Karpas-422 (cell line): ENCODE measurements at regions not wholly inside any gene's neighbourhood (a gene's known extent, or its start where the extent isn't known, plus 50 kb on each side); places are given as distances from the start of the nearest gene placed in this dataset.
A peak's percentile ranks its signal among the peaks of the same experiment; 100 is the strongest.

Experiments used
- DNase-seq: peaks from one replicate; pipeline ENCODE4 v3.0.0-alpha.2; 2015
- H2AFZ ChIP-seq: fragments of 200-600 bp; sonication (generic); 2 replicates; pipeline ENCODE4 v1.6.1; 2014; ENCODE audit warnings: antibody characterized with exemption, low read length, mixed read lengths
- H3K27ac ChIP-seq: fragments of 200-600 bp; sonication (generic); 2 replicates; pipeline ENCODE4 v1.5.1; 2014; ENCODE audit warnings: mild to moderate bottlenecking, low read length, moderate library complexity
- H3K27me3 ChIP-seq: fragments of 200-600 bp; sonication (generic); 2 replicates; pipeline ENCODE4 v1.6.1; 2014; ENCODE audit warnings: low read length, mixed read lengths
- H3K36me3 ChIP-seq: fragments of 200-600 bp; sonication (generic); 2 replicates; pipeline ENCODE4 v1.6.1; 2014; ENCODE audit warnings: low read length, mixed read lengths; ENCODE audit not compliant: insufficient read depth
- H3K4me1 ChIP-seq: fragments of 200-600 bp; sonication (generic); 2 replicates; pipeline ENCODE4 v1.6.1; 2014; ENCODE audit warnings: mild to moderate bottlenecking, low read length, mixed read lengths
- H3K4me2 ChIP-seq: fragments of 200-600 bp; sonication (generic); 2 replicates; pipeline ENCODE4 v1.6.1; 2014; ENCODE audit warnings: low read length, low read depth, mild to moderate bottlenecking; ENCODE audit not compliant: poor library complexity, severe bottlenecking
- H3K4me3 ChIP-seq: fragments of 200-600 bp; sonication (generic); 2 replicates; pipeline ENCODE4 v1.5.1; 2014; ENCODE audit warnings: mild to moderate bottlenecking, antibody characterized with exemption, low read length, mixed read lengths
- H3K79me2 ChIP-seq: fragments of 200-600 bp; sonication (generic); 2 replicates; pipeline ENCODE4 v1.6.1; 2014; ENCODE audit warnings: mild to moderate bottlenecking, low read length, mixed read lengths
- H3K9ac ChIP-seq: fragments of 200-600 bp; sonication (generic); 2 replicates; pipeline ENCODE4 v1.6.0; 2014; ENCODE audit warnings: low read length
- H3K9me2 ChIP-seq: fragments of 200-600 bp; sonication (generic), shearing (Covaris generic); replicated peaks from 2 replicates; pipeline ENCODE4 v1.6.0; 2014; ENCODE audit warnings: mild to moderate bottlenecking, low read length, moderate library complexity; ENCODE audit not compliant: insufficient read depth
- H3K9me3 ChIP-seq: fragments of 300-700, 200-600 bp; sonication (generic); 2 replicates; pipeline ENCODE4 v1.6.1; 2014; ENCODE audit warnings: low read length, mixed read lengths
- H4K20me1 ChIP-seq: fragments of 200-600 bp; sonication (generic); 2 replicates; pipeline ENCODE4 v1.6.1; 2014; ENCODE audit warnings: mild to moderate bottlenecking, antibody characterized with exemption, low read length, low read depth; ENCODE audit not compliant: insufficient read depth

DNA sequence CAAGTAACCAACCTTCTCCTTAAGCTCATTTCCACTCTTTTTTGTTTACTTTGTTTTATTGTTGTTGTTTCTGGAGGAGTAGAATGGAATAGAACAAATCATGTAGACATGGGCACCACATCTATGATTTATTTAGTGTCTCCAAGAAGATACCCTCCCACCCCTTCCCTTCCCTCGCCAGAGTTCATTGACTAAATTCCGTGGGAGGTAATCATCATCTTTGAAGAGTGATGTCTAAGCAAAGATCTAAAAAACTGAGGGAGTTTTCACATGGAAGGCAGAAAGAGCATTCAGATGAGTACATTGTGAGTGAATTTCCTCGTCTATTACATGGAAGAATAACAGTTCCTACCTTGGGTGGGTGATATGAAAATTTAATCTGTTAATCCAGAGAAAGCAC lies 136.2 kb downstream of the SEC16B start:
- Histone ChIP-seq H4K20me1 (no peaks in the 10 kb centered on the region), H2AFZ (no peak overlapping the region), H3K36me3 (no peaks in the 10 kb centered on the region), H3K27ac (no peak overlapping the region), H3K9me3 (no peaks in the 10 kb centered on the region), H3K9ac (no peak overlapping the region), H3K27me3 (no peaks in the 10 kb centered on the region; the same call in 1 of the 2 replicates), H3K79me2 (no peaks in the 10 kb centered on the region), H3K4me2 (no peak overlapping the region), H3K9me2 (no peaks in the 10 kb centered on the region), H3K4me3 (no peak overlapping the region), H3K4me1 (no peaks in the 10 kb centered on the region)
- no peak for DNase-seq

DNA sequence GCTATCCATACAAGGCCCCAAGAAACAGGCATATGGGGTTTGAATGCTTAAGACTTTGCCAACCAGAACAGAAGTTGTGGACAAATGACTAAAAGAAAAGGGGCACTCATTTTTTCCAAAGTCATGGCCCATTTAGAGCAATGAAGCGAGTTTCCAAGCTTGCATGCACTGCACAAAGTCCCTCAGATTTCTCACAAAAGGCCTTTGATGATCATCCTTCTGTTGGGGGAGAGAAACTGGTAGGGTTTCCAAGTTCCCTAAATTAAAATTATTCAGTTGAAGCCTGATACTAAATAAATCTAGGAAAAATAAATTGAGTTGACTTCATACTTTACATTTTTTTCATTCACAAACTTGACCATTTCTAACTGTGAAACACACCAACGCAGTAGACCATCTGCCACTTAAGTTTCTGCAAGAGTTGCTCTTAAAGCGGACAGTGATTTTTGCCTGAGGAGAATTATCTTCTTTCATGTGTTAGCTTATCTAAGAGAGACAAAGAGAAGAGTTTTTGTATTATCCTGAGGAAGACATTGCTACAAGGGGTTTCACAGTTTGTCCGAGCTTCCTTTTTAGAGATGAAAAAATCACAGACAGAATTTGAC lies 139.2 kb downstream of the SEC16B start:
- H3K27ac ChIP-seq = no peak overlapping the region
- DNase-seq = peak; percentile 27
- no peak overlapping the region for H3K9ac ChIP-seq
- no peak overlapping the region for H2AFZ ChIP-seq
- H3K4me2 ChIP-seq = no peak overlapping the region
- H3K36me3 ChIP-seq = no peaks in the 10 kb centered on the region
- H3K4me3 ChIP-seq = no peak overlapping the region
- no peaks in the 10 kb centered on the region for H3K9me2 ChIP-seq
- H4K20me1 ChIP-seq = no peaks in the 10 kb centered on the region
- no peaks in the 10 kb centered on the region for H3K4me1 ChIP-seq
- no peaks in the 10 kb centered on the region for H3K79me2 ChIP-seq
- no peaks in the 10 kb centered on the region for H3K9me3 ChIP-seq
- no peaks in the 10 kb centered on the region for H3K27me3 ChIP-seq

DNA sequence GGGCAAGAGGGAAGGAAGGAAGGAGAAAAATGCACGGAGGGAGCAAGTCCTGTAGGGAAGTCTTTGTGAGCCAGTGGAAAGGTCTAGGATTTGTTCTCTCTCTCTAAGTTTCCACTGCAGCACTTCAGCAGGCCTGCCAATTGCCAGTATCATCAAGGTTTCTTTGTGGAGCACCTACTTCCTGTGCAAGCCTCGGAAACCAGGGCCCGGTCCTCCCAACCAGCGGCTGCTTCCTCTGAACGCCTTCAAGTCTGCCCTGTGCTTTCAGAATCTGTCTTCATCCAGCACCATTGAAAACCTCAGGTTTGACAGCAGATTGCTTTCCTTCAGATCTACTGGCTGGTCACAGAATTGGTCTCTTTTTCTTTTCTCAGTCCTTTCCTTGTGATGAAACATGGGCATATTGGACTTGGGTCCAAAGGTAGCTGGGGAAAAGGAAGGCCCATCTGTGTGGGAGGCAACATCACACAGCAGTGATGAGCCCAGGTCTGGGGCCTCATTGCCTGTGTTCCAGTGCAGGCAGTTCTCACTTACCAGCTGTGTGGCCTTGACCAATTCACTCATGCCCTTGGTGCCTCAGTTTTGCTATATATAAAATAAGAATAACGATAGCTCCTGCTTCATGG lies 144.5 kb downstream of the SEC16B start:
- H3K36me3 ChIP-seq = no peaks in the 10 kb centered on the region
- no peaks in the 10 kb centered on the region for H3K27me3 ChIP-seq
- no peak for DNase-seq
- H3K9me3 ChIP-seq = no peaks in the 10 kb centered on the region
- no peak overlapping the region for H3K9ac ChIP-seq
- H4K20me1 ChIP-seq = no peaks in the 10 kb centered on the region
- H3K79me2 ChIP-seq = no peaks in the 10 kb centered on the region
- H3K4me3 ChIP-seq = no peak overlapping the region
- H3K9me2 ChIP-seq = no peaks in the 10 kb centered on the region
- no peak overlapping the region for H2AFZ ChIP-seq
- no peaks in the 10 kb centered on the region for H3K4me1 ChIP-seq
- no peak overlapping the region for H3K4me2 ChIP-seq
- no peak overlapping the region for H3K27ac ChIP-seq

DNA sequence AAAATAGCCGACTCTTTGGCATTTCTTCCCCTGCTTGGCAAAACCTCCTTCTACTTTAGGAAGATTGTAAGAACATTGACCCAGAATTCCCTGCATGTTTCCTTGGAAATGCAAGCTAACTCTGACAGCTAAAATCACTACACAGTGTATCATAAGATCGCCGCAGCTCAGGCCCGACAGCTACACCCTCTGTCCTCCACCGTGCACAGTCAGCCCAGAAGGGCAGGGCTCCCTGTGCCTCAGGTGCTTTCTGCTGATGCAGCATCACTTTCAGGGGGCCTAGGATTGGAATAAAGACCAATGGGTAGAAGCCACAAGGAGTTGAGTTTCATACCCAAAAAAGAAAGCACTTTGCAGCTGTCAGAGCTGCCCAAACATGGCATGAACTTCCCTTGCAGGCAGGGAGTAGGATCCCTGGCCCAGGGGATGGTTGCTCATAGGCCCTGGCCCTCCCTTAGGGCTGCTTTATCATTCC lies 145.3 kb downstream of the SEC16B start:
- H3K9ac ChIP-seq = no peak overlapping the region
- no peaks in the 10 kb centered on the region for H3K79me2 ChIP-seq
- no peak overlapping the region for H2AFZ ChIP-seq
- no peak overlapping the region for H3K4me3 ChIP-seq
- no peaks in the 10 kb centered on the region for H3K4me1 ChIP-seq
- H3K4me2 ChIP-seq = no peak overlapping the region
- no peaks in the 10 kb centered on the region for H3K9me3 ChIP-seq
- no peaks in the 10 kb centered on the region for H3K36me3 ChIP-seq
- no peak for DNase-seq
- no peaks in the 10 kb centered on the region for H3K27me3 ChIP-seq
- H3K9me2 ChIP-seq = no peaks in the 10 kb centered on the region
- H3K27ac ChIP-seq = no peak overlapping the region
- H4K20me1 ChIP-seq = no peaks in the 10 kb centered on the region

DNA sequence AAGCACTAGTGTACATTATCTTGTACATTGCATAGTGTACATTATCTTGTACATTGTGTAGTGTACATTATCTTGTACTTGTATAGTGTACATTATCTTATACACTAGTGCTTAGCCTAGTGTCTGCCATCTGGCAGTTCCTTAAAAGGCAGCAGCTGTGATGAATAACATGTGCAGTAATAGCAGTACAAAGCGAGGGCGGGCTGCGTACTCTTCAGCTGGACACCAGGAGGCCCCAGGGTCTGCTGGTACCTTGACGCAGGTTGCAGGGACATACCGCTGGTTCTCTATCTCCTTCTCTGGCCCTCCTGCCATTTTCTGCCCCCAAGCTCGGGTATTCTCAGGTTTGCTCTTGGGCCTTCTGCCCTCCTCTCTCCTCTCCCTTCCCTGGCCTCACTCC lies 149.6 kb downstream of the SEC16B start:
- Histone ChIP-seq H2AFZ (no peak overlapping the region), H3K4me2 (no peak overlapping the region), H3K36me3 (no peaks in the 10 kb centered on the region), H3K79me2 (no peaks in the 10 kb centered on the region), H3K27ac (no peak overlapping the region), H3K9me2 (no peaks in the 10 kb centered on the region), H3K9me3 (no peaks in the 10 kb centered on the region), H3K9ac (no peak overlapping the region), H4K20me1 (no peaks in the 10 kb centered on the region), H3K27me3 (no peaks in the 10 kb centered on the region), H3K4me3 (no peak overlapping the region), H3K4me1 (no peaks in the 10 kb centered on the region)
- no peak for DNase-seq

DNA sequence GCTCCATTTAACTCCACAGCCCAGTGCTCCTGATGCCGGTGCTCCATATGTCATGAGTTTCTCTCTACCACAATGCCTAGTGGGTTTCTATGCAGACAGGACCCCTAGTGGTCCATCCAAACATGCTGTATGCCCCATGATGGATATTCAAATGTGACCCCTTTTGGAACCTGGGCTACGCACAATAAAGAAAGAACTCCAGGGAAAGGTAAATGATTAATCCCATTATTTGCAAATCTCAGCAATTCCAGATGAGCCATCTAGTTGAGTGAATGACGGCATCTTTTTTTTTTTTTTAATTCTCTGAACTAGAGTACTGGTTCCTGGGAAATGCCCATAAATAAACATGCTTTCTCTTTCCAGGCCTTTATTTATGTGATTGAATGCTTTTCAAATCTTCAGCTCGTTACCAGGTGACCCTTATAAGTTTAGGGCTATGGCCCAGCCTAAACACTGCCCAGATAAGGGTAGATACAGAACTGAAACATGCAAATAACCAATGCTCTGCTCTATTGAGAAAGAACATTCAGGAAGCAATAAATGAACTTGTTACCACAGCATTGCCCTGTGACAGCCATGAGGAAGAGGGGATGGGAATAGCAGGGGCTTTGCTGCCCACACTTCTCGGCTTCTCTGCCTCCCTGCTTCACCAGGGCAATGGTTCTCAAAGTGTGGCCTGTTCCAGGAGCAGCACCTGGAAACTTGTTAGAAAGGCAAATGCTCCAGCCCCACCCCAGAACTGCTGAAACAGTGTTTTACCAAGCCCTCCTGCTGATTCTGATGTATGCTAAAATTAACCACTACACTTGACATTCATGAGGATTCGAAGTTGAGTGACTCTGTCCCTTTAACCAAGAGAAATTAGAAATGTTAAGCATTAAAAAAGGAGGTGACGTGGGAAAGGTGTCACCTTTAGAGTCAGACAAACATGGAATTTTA lies 151.7 kb downstream of the SEC16B start:
- H3K4me2 ChIP-seq = no peak overlapping the region
- no peaks in the 10 kb centered on the region for H3K36me3 ChIP-seq
- H3K9me3 ChIP-seq = no peaks in the 10 kb centered on the region
- H3K4me1 ChIP-seq = no peaks in the 10 kb centered on the region
- no peaks in the 10 kb centered on the region for H3K9me2 ChIP-seq
- no peak overlapping the region for H3K9ac ChIP-seq
- no peaks in the 10 kb centered on the region for H4K20me1 ChIP-seq
- no peak for DNase-seq
- no peak overlapping the region for H3K27ac ChIP-seq
- no peaks in the 10 kb centered on the region for H3K79me2 ChIP-seq
- H2AFZ ChIP-seq = no peak overlapping the region
- H3K27me3 ChIP-seq = no peaks in the 10 kb centered on the region
- H3K4me3 ChIP-seq = no peak overlapping the region

DNA sequence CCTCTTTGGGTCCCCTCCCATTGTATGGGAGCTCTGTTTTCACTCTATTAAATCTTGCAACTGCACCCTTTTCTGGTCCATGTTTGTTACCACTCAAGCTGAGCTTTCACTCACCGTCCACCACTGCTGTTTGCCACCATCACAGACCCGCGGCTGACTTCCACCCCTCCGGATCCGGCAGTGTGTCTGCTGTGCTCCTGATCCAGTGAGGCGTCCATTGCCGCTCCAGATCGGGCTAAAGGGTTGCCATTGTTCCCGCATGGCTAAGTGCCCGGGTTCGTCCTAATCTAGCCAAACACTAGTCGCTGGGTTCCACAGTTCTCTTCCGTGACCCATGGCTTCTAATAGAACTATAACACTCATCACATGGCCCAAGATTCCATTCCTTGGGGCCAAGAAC lies 157.2 kb downstream of the SEC16B start:
- Histone ChIP-seq H3K79me2 (no peaks in the 10 kb centered on the region), H3K9ac (no peak overlapping the region), H3K9me3 (no peaks in the 10 kb centered on the region)

DNA sequence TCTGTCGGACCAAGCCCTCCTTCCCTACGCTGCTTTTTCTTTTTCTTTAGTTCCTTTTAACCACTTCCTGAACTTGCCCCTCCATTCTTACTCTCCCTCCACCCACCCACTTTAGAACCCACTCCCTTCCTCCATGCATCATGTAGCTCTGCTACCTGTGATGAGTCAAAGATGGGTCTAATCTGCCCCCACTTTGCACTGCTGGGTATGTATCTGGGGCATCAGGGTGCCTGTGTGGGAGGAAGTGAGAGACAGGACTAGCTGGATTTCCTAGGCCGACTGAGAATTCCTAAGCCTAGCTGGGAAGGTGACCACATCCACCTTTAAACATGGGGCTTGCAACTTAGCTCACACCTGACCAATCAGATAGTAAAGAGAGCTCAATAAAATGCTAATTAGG lies 157.7 kb downstream of the SEC16B start:
- Histone ChIP-seq H2AFZ (no peak overlapping the region), H3K79me2 (no peaks in the 10 kb centered on the region), H3K36me3 (no peaks in the 10 kb centered on the region), H3K9ac (no peak overlapping the region), H4K20me1 (no peaks in the 10 kb centered on the region), H3K27ac (no peak overlapping the region), H3K4me3 (no peak overlapping the region), H3K9me3 (no peaks in the 10 kb centered on the region), H3K4me2 (no peak overlapping the region), H3K27me3 (no peaks in the 10 kb centered on the region), H3K4me1 (no peaks in the 10 kb centered on the region), H3K9me2 (no peaks in the 10 kb centered on the region)
- no peak for DNase-seq

More for the DNA sequence above, 157.2 kb downstream of the SEC16B start:
- H3K4me2 ChIP-seq = no peak overlapping the region
- H2AFZ ChIP-seq = no peak overlapping the region
- H3K27ac ChIP-seq = no peak overlapping the region
- H3K27me3 ChIP-seq = no peaks in the 10 kb centered on the region
- no peak overlapping the region for H3K4me3 ChIP-seq
- no peaks in the 10 kb centered on the region for H3K9me2 ChIP-seq
- no peaks in the 10 kb centered on the region for H3K36me3 ChIP-seq
- no peak for DNase-seq
- no peaks in the 10 kb centered on the region for H4K20me1 ChIP-seq
- H3K4me1 ChIP-seq = no peaks in the 10 kb centered on the region
